Endothelial cell of umbilical vein (primary cell): ENCODE measurements at regions not wholly inside any gene's neighbourhood (a gene's known extent, or its start where the extent isn't known, plus 50 kb on each side); places are given as distances from the start of the nearest gene placed in this dataset.

Experiments
- BruUV-seq: library from RNA; stranded (reverse); fragments of 400-500 nt; replicated peaks from 2 replicates; lab custom pipeline; 2021; lab: Mats Ljungman, UMichigan
- CTCF ChIA-PET: fragments of 300-600, 350-600 bp; sonication (Branson Sonifier 250); formaldehyde crosslinking; loops from one replicate; lab custom pipeline; 2021; ENCODE audit warnings: antibody characterized with exemption, inconsistent platforms; lab: Charles Lee
- POLR2A ChIA-PET: fragments of 300-600, 350-600 bp; sonication (Branson Sonifier 250); formaldehyde crosslinking; loops from one replicate; lab custom pipeline; 2021; ENCODE audit warnings: antibody characterized with exemption, inconsistent platforms; lab: Charles Lee
- DNase-seq: peaks from one replicate; pipeline ENCODE4 v3.0.0-alpha.2; 2011; ENCODE audit warnings: low read depth, low spot score
- FAIRE-seq: peaks from 2 replicates; lab custom pipeline; 2011; peaks lifted over from hg19 to GRCh38; lab: Jason Lieb, UNC
- H2AFZ ChIP-seq: 2 replicates; pipeline ENCODE4 v1.6.0; 2012; ENCODE audit warnings: low read depth, low read length, control low read depth, inconsistent platforms
- H3K27ac ChIP-seq: 2 replicates; pipeline ENCODE4 v1.5.1; 2011; ENCODE audit warnings: low read depth, mild to moderate bottlenecking, control low read depth, low read length, moderate library complexity; ENCODE audit not compliant: insufficient read depth
- H3K27me3 ChIP-seq, 2 experiments: 2 replicates each; pipeline versions ENCODE4 v1.6.0 to v1.6.1; 2011; ENCODE audit warnings: low read length in 2 of 2, mixed read lengths in 1 of 2; ENCODE audit not compliant: control insufficient read depth in 2 of 2, insufficient read depth in 2 of 2
- H3K36me3 ChIP-seq, 2 experiments: 2 replicates in 1 of 2; 3 replicates in 1 of 2; pipeline ENCODE4 v1.5.1; 2011; ENCODE audit warnings: low read length in 2 of 2, mild to moderate bottlenecking in 1 of 2, moderate library complexity in 1 of 2; ENCODE audit not compliant: control insufficient read depth in 2 of 2, insufficient read depth in 2 of 2; ENCODE audit errors: extremely low read depth in 1 of 2
- H3K4me1 ChIP-seq: 3 replicates; pipeline ENCODE4 v1.5.1; 2011; ENCODE audit warnings: mild to moderate bottlenecking, low read length; ENCODE audit not compliant: control insufficient read depth, insufficient read depth; ENCODE audit errors: extremely low read depth
- H3K4me2 ChIP-seq: 2 replicates; pipeline ENCODE4 v1.6.1; 2011; ENCODE audit warnings: low read length, control low read depth, mixed read lengths; ENCODE audit not compliant: insufficient read depth
- H3K4me3 ChIP-seq, 3 experiments: fragments of 200-600 bp in 1 of 3; sonication (generic), shearing (Covaris generic) in 1 of 3; replicated peaks in 1 of 3; 2 replicates each; pipeline ENCODE4 v1.5.1; 2011 to 2016; ENCODE audit warnings: control low read depth in 3 of 3, low read length in 3 of 3, mild to moderate bottlenecking in 2 of 3, inconsistent platforms in 1 of 3, low read depth in 1 of 3, moderate library complexity in 1 of 3; ENCODE audit not compliant: insufficient read depth in 1 of 3
- H3K79me2 ChIP-seq: 2 replicates; pipeline ENCODE4 v1.6.0; 2012; ENCODE audit warnings: low read length, inconsistent platforms; ENCODE audit not compliant: control insufficient read depth, insufficient read depth
- H3K9ac ChIP-seq: replicated peaks from 2 replicates; pipeline ENCODE3; 2011; ENCODE audit warnings: low read length, control low read depth; ENCODE audit not compliant: insufficient read depth; ENCODE audit errors: extremely low read depth
- H3K9me1 ChIP-seq: replicated peaks from 3 replicates; pipeline ENCODE4 v1.6.0; 2011; ENCODE audit warnings: mild to moderate bottlenecking, low read length; ENCODE audit not compliant: control insufficient read depth, insufficient read depth; ENCODE audit errors: extremely low read depth
- H3K9me3 ChIP-seq: replicated peaks from 2 replicates; pipeline ENCODE4 v1.5.1; 2012; ENCODE audit warnings: low read length, inconsistent platforms; ENCODE audit not compliant: control insufficient read depth, insufficient read depth
- H4K20me1 ChIP-seq: replicated peaks from 2 replicates; pipeline ENCODE3; 2011; ENCODE audit warnings: mild to moderate bottlenecking, low read length; ENCODE audit not compliant: control insufficient read depth, insufficient read depth; ENCODE audit errors: extremely low read depth
- EZH2 ChIP-seq: IDR thresholded peaks from 2 replicates; pipeline ENCODE4 v1.6.1; 2012; ENCODE audit warnings: borderline replicate concordance, low read depth, mild to moderate bottlenecking, moderate library complexity, low read length, inconsistent platforms; ENCODE audit not compliant: severe bottlenecking
- GATA2 ChIP-seq: IDR thresholded peaks from 2 replicates; pipeline ENCODE4 v1.7.0; 2011; ENCODE audit warnings: low read depth, mild to moderate bottlenecking, moderate library complexity, mixed read lengths, low read length; ENCODE audit not compliant: insufficient read length, insufficient read depth
- JUN ChIP-seq: IDR thresholded peaks from 2 replicates; pipeline ENCODE4 v1.6.1; 2011; ENCODE audit warnings: borderline replicate concordance, low read depth; ENCODE audit not compliant: insufficient read length, insufficient read depth
- MYC ChIP-seq: IDR thresholded peaks from one replicate; pipeline ENCODE4 v1.6.1; 2011; ENCODE audit warnings: mild to moderate bottlenecking, low read depth, low read length
- dilution Hi-C: fragments of 300-500 bp; cut with MboI; formaldehyde crosslinking; loops from one replicate; pipeline ENCODE4 v1.15.0; 2019; ENCODE audit warnings: low sequenced_read_pairs; ENCODE audit not compliant: extremely low pct_ligation_motif_present
- intact Hi-C: fragments of 100-400 bp; cut with micrococcal nuclease; formaldehyde crosslinking; loops from one replicate; pipeline ENCODE4 v1.10.0; 2022
- TF ChIP-seq, protein P1 (sequence below), 2 donors: IDR thresholded peaks; 1 replicate in 1 of 2; 2 replicates in 1 of 2; pipeline ENCODE4 v1.5.1; 2011; ENCODE audit warnings: low read length in 2 of 2, mild to moderate bottlenecking in 2 of 2, moderate library complexity in 2 of 2, control low read depth in 1 of 2, inconsistent platforms in 1 of 2, low read depth in 1 of 2; ENCODE audit not compliant: insufficient read depth in 1 of 2; ENCODE audit errors: extremely low read depth in 1 of 2

DNA sequence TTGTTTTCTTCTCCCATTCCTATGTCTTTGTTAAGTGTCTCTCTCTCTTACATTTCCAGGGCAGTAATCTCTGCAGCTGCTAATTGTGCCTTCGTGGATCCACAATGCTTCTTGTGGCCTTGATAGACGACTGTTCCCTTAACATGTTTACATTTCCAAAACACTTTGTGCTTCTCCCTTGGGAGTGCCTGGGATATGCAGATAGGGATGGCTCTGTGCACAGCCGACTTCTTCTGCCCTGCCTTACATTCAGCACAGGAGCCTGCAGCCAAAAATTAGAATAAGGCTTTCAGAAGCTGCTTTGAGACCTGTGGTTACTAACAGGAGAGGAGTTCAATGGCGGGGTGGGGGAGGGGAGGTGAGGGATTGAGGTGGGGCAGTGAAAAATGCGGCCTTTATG, 328.9 kb downstream of the TDRD15 start:
- Histone ChIP-seq H2AFZ (no peak overlapping the region), H3K27ac (no peak overlapping the region), H3K36me3 (no peaks in the 10 kb centered on the region), H3K9me3 (peaks cover 2% of the 10 kb centered on the region), H3K9me1 (no peaks in the 10 kb centered on the region), H3K4me3 (no peak overlapping the region), H3K9ac (no peak overlapping the region), H3K4me1 (no peaks in the 10 kb centered on the region), H4K20me1 (no peaks in the 10 kb centered on the region), H3K79me2 (no peaks in the 10 kb centered on the region), H3K27me3 (no peaks in the 10 kb centered on the region), H3K4me2 (no peak overlapping the region)
- DNase-seq (no peak), FAIRE-seq (no peak)
- TF ChIP-seq GATA2 = no peak
- no peak for TF ChIP-seq EZH2
- TF ChIP-seq MYC = no peak
- TF ChIP-seq, protein P1, sequence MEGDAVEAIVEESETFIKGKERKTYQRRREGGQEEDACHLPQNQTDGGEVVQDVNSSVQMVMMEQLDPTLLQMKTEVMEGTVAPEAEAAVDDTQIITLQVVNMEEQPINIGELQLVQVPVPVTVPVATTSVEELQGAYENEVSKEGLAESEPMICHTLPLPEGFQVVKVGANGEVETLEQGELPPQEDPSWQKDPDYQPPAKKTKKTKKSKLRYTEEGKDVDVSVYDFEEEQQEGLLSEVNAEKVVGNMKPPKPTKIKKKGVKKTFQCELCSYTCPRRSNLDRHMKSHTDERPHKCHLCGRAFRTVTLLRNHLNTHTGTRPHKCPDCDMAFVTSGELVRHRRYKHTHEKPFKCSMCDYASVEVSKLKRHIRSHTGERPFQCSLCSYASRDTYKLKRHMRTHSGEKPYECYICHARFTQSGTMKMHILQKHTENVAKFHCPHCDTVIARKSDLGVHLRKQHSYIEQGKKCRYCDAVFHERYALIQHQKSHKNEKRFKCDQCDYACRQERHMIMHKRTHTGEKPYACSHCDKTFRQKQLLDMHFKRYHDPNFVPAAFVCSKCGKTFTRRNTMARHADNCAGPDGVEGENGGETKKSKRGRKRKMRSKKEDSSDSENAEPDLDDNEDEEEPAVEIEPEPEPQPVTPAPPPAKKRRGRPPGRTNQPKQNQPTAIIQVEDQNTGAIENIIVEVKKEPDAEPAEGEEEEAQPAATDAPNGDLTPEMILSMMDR (IDR thresholded peaks at IDR 0.05; ENCODE audit: extremely low read depth in 1 of 2, insufficient read depth in 1 of 2, low read depth in 1 of 2, low read length in 2 of 2) = no peak
- TF ChIP-seq JUN = no peak
- dilution Hi-C loops (no loop called here), intact Hi-C loops (no loop called here)
- CTCF ChIA-PET = no interaction called here
- no TSS peak for BruUV-seq
- POLR2A ChIA-PET = no interaction called here
